HEK293 (cell line): ENCODE measurements at regions not wholly inside any gene's neighbourhood (a gene's known extent, or its start where the extent isn't known, plus 50 kb on each side); places are given as distances from the start of the nearest gene placed in this dataset.
A peak's percentile ranks its signal among the peaks of the same experiment; 100 is the strongest.

ENCODE experiments used
- CTCF ChIA-PET: fragments of 350-600 bp; formaldehyde crosslinking; extraction: SDS; loops from one replicate; lab custom pipeline; 2021; ENCODE audit warnings: antibody characterized with exemption; lab: Yijun Ruan, JAX
- POLR2A ChIA-PET: fragments of 300-600 bp; formaldehyde crosslinking; extraction: SDS; loops from one replicate; lab custom pipeline; 2020; ENCODE audit warnings: antibody characterized with exemption, inconsistent platforms; lab: Yijun Ruan, JAX
- H3K27ac ChIP-seq: fragments of 200-500 bp; sonication (Bioruptor generic); 2 replicates; pipeline ENCODE4 v1.5.1; 2014; ENCODE audit warnings: low read depth, low read length, control low read depth, inconsistent platforms; ENCODE audit errors: extremely low read depth
- H3K36me3 ChIP-seq, 2 experiments: fragments of 200-500 bp in 1 of 2; sonication (Bioruptor generic) in 1 of 2; 1 replicate in 1 of 2; 2 replicates in 1 of 2; pipeline ENCODE4 v1.5.1; 2014 to 2017; ENCODE audit warnings: inconsistent platforms in 2 of 2, low read length in 2 of 2; ENCODE audit not compliant: control insufficient read depth in 2 of 2, insufficient read depth in 1 of 2
- H3K4me1 ChIP-seq: fragments of 200-500 bp; sonication (Bioruptor generic); 2 replicates; pipeline ENCODE4 v1.5.1; 2014; ENCODE audit warnings: mild to moderate bottlenecking, low read length, inconsistent platforms; ENCODE audit not compliant: control insufficient read depth, insufficient read depth
- H3K4me3 ChIP-seq: 2 replicates; pipeline ENCODE4 v1.5.1; 2011; ENCODE audit warnings: low read depth, mild to moderate bottlenecking, control low read depth, low read length, moderate library complexity
- H3K9me3 ChIP-seq: fragments of 200-500 bp; sonication (Bioruptor generic); 2 replicates; pipeline ENCODE4 v1.5.1; 2014; ENCODE audit warnings: low read depth, low read length, inconsistent platforms; ENCODE audit not compliant: control insufficient read depth, insufficient read depth
- HOXC10 ChIP-seq: sonication (generic); formaldehyde crosslinking; IDR thresholded peaks from 2 replicates; pipeline ENCODE4 v1.8.1; 2023; ENCODE audit warnings: mild to moderate bottlenecking, missing genetic modification reagents
- PRDM1 ChIP-seq: fragments of 450-650 bp; formaldehyde crosslinking; IDR thresholded peaks from 2 replicates; pipeline ENCODE4; 2016; ENCODE audit warnings: missing biosample characterization, missing genetic modification characterization
- SCRT2 ChIP-seq: fragments of 450-650 bp; formaldehyde crosslinking; IDR thresholded peaks from 2 replicates; pipeline ENCODE4 v1.5.1; 2016; ENCODE audit warnings: missing biosample characterization, missing genetic modification characterization
- ZBTB8A ChIP-seq: fragments of 450-650 bp; formaldehyde crosslinking; IDR thresholded peaks from 2 replicates; pipeline ENCODE4 v1.5.1; 2016; ENCODE audit warnings: missing biosample characterization, missing genetic modification characterization
- ZNF138 ChIP-seq: fragments of 450-650 bp; formaldehyde crosslinking; IDR thresholded peaks from 2 replicates; pipeline ENCODE4 v1.5.1; 2016; ENCODE audit warnings: missing biosample characterization, missing genetic modification characterization, borderline replicate concordance
- ZNF140 ChIP-seq: fragments of 450-650 bp; formaldehyde crosslinking; IDR thresholded peaks from 2 replicates; pipeline ENCODE4 v1.5.1; 2016; ENCODE audit warnings: missing biosample characterization, missing genetic modification characterization
- ZNF211 ChIP-seq: fragments of 450-650 bp; formaldehyde crosslinking; IDR thresholded peaks from 2 replicates; pipeline ENCODE4 v1.5.1; 2016; ENCODE audit warnings: low read depth, missing biosample characterization, missing genetic modification characterization
- ZNF214 ChIP-seq: fragments of 450-650 bp; formaldehyde crosslinking; IDR thresholded peaks from 2 replicates; pipeline ENCODE4 v1.5.1; 2017; ENCODE audit warnings: missing biosample characterization, mild to moderate bottlenecking, missing genetic modification characterization, borderline replicate concordance
- ZNF24 ChIP-seq: fragments of 450-650 bp; formaldehyde crosslinking; IDR thresholded peaks from 2 replicates; pipeline ENCODE4 v1.5.1; 2016; ENCODE audit warnings: missing biosample characterization, missing genetic modification characterization
- ZNF274 ChIP-seq, 2 experiments: fragments of 200-500 bp in 1 of 2; fragments of 450-650 bp in 1 of 2; sonication (Bioruptor generic) in 1 of 2; formaldehyde crosslinking in 1 of 2; IDR thresholded peaks; 2 replicates each; pipeline versions ENCODE4 v1.5.1 to v1.6.1; 2014 to 2016; ENCODE audit warnings: borderline replicate concordance in 1 of 2, inconsistent platforms in 1 of 2, low read length in 1 of 2, missing biosample characterization in 1 of 2, missing genetic modification characterization in 1 of 2
- ZNF302 ChIP-seq: fragments of 450-650 bp; formaldehyde crosslinking; IDR thresholded peaks from 2 replicates; pipeline ENCODE4 v1.5.1; 2016; ENCODE audit warnings: missing biosample characterization, missing genetic modification characterization, low read depth
- ZNF391 ChIP-seq: fragments of 450-650 bp; formaldehyde crosslinking; IDR thresholded peaks from 2 replicates; pipeline ENCODE4 v1.5.1; 2016; ENCODE audit warnings: low read depth, missing biosample characterization, missing genetic modification characterization, borderline replicate concordance
- ZNF623 ChIP-seq: fragments of 450-650 bp; formaldehyde crosslinking; IDR thresholded peaks from 2 replicates; pipeline ENCODE4 v1.5.1; 2016; ENCODE audit warnings: missing biosample characterization, missing genetic modification characterization
- ZNF660 ChIP-seq: fragments of 450-650 bp; IDR thresholded peaks from 2 replicates; pipeline ENCODE4 v1.5.1; 2018; ENCODE audit warnings: missing biosample characterization, mild to moderate bottlenecking, missing genetic modification characterization
- ZNF837 ChIP-seq: fragments of 450-650 bp; formaldehyde crosslinking; IDR thresholded peaks from 2 replicates; pipeline ENCODE4 v1.5.1; 2016; ENCODE audit warnings: missing biosample characterization, missing genetic modification characterization
- ZSCAN16 ChIP-seq: fragments of 450-650 bp; formaldehyde crosslinking; IDR thresholded peaks from 2 replicates; pipeline ENCODE4 v1.5.1; 2016; ENCODE audit warnings: missing biosample characterization, missing genetic modification characterization
- TF ChIP-seq, protein P1 (sequence below): fragments of 450-650 bp; formaldehyde crosslinking; IDR thresholded peaks from 2 replicates; pipeline ENCODE4 v1.5.1; 2016; ENCODE audit warnings: missing biosample characterization, missing genetic modification characterization
- TF ChIP-seq, protein P2 (sequence below): fragments of 450-650 bp; formaldehyde crosslinking; IDR thresholded peaks from 2 replicates; pipeline ENCODE4 v1.5.1; 2016; ENCODE audit warnings: missing biosample characterization, missing genetic modification characterization
- TF ChIP-seq, protein P3 (sequence below): fragments of 450-650 bp; formaldehyde crosslinking; IDR thresholded peaks from 2 replicates; pipeline ENCODE4 v1.5.1; 2016; ENCODE audit warnings: missing biosample characterization, missing genetic modification characterization, low read depth
- TF ChIP-seq, protein P4 (sequence below): fragments of 450-650 bp; formaldehyde crosslinking; IDR thresholded peaks from 2 replicates; pipeline ENCODE4 v1.5.1; 2016; ENCODE audit warnings: missing biosample characterization, missing genetic modification characterization

DNA sequence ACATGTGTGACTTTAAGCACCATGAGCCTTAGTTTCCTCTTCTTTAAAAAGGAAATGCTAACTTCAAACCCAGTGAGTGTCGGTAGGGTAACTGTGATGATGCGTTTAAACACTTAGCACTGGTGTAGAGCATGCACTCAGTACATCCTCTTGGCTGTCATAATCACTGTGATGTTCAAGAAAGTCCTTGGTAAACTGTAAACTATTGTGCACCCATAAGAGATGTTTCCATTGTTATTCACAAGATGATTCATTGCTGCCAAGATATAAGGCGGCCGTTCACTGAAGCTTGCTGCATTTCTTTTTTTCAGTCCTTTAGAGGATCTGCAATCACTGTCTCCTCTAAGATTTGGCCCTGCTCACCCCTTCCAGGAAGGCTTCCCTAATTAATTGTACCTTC lies 61.8 kb upstream of the DAB1 start (continued):
- TF ChIP-seq, protein P1, sequence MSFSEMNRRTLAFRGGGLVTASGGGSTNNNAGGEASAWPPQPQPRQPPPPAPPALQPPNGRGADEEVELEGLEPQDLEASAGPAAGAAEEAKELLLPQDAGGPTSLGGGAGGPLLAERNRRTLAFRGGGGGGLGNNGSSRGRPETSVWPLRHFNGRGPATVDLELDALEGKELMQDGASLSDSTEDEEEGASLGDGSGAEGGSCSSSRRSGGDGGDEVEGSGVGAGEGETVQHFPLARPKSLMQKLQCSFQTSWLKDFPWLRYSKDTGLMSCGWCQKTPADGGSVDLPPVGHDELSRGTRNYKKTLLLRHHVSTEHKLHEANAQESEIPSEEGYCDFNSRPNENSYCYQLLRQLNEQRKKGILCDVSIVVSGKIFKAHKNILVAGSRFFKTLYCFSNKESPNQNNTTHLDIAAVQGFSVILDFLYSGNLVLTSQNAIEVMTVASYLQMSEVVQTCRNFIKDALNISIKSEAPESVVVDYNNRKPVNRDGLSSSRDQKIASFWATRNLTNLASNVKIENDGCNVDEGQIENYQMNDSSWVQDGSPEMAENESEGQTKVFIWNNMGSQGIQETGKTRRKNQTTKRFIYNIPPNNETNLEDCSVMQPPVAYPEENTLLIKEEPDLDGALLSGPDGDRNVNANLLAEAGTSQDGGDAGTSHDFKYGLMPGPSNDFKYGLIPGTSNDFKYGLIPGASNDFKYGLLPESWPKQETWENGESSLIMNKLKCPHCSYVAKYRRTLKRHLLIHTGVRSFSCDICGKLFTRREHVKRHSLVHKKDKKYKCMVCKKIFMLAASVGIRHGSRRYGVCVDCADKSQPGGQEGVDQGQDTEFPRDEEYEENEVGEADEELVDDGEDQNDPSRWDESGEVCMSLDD (tag by site-specific recombination) = no peak
- no peak for TF ChIP-seq ZNF140 (tag by site-specific recombination)

DNA sequence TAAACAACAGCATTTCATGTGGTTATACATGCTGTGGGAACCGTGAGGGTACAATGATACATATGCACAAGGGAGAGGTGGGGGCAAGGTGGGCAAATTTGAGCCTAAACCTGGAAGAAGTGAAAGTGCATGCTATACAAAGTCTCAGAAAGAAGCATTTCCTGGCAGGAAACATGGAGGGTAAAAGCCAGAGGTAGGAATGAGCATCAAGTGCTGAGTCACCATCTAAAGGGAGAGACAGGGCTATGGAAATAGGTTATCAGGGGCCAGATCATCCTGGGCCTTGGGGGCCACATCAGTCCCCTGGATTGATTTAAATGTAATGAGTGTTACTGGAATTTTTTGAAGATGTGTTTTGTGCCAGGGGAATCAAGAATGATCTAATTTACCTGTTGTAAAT lies 60.1 kb upstream of the DAB1 start:
- ChIA-PET POLR2A (no interaction called here), CTCF (no interaction called here)
- no peak overlapping the region for H3K4me3 ChIP-seq
- no peak overlapping the region for H3K27ac ChIP-seq
- no peaks in the 10 kb centered on the region for H3K9me3 ChIP-seq
- H3K36me3 ChIP-seq = no peaks in the 10 kb centered on the region
- H3K4me1 ChIP-seq = peaks cover under 1% of the 10 kb centered on the region; the same call in 1 of the 2 replicates
- TF ChIP-seq ZNF211 (tag by site-specific recombination) (no peak), SCRT2 (tag by site-specific recombination) (0 out of 2 replicates have a peak, but pooled peaks have one; percentile 12)

DNA sequence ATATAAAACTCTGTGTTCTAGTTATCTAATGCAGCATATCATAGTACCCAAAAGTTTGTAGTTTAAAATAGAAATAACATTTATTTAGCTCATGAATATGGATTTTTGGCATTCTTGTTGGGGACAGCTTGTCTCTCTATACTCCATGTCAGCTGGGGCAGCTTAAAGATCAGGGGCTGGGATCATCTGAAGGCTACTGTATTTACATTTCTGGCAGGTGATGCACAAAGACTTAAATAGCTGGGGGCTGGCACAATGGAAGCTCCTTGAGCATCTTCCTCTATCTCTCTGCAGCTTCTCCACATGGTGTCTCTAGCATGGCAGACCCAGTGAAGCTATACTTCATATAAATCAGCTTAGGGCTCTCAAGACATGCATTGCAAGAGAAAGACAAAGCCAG lies 55.6 kb upstream of the DAB1 start:
- TF ChIP-seq ZNF138 (no peak), ZNF391 (tag by site-specific recombination) (no peak), ZNF660 (tag by site-specific recombination) (no peak), HOXC10 (CRISPR knock-in tag) (no peak), ZBTB8A (tag by site-specific recombination) (no peak), PRDM1 (tag by site-specific recombination) (no peak), ZSCAN16 (tag by site-specific recombination) (no peak), ZNF24 (tag by site-specific recombination) (no peak)
- TF ChIP-seq, protein P2, sequence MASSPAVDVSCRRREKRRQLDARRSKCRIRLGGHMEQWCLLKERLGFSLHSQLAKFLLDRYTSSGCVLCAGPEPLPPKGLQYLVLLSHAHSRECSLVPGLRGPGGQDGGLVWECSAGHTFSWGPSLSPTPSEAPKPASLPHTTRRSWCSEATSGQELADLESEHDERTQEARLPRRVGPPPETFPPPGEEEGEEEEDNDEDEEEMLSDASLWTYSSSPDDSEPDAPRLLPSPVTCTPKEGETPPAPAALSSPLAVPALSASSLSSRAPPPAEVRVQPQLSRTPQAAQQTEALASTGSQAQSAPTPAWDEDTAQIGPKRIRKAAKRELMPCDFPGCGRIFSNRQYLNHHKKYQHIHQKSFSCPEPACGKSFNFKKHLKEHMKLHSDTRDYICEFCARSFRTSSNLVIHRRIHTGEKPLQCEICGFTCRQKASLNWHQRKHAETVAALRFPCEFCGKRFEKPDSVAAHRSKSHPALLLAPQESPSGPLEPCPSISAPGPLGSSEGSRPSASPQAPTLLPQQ (tag by site-specific recombination) = no peak
- ChIA-PET POLR2A (interaction anchor here (1.4 kb wide), 1 partner anchor 10 kb away, joined by 7 read pairs; no protein-coding TSS in a partner anchor), CTCF (interaction anchor here (0.7 kb wide), 1 partner anchor 29 kb away, joined by 3 read pairs; no protein-coding TSS in a partner anchor)
- Histone ChIP-seq H3K4me1 (no peaks in the 10 kb centered on the region), H3K27ac (no peak overlapping the region), H3K4me3 (no peak overlapping the region), H3K36me3 (no peaks in the 10 kb centered on the region), H3K9me3 (no peaks in the 10 kb centered on the region)

DNA sequence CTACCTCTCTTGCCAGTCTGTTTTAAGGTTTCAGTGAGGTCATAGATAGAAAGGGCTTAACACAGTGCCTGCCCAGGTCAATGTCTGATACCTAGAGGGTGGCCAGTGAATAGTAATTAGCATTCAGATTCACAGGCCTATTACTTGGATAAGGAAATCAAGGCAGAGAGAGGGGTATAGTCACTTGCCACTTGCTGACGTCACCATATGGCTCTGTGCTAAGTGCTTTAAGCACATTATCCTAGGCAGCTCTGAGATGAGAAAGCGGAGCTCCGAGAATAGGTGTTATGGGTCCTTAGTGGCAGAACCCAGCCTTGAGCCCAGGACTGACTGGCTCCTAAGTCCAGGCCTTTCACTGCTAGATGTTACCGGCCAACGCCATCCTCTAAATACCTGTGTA lies 51.5 kb upstream of the DAB1 start:
- Histone ChIP-seq H3K36me3 (no peaks in the 10 kb centered on the region), H3K9me3 (no peaks in the 10 kb centered on the region), H3K4me3 (no peak overlapping the region), H3K27ac (no peak overlapping the region), H3K4me1 (no peaks in the 10 kb centered on the region)
- ChIA-PET POLR2A (no interaction called here), CTCF (interaction anchor here (0.6 kb wide), 1 partner anchor 524 kb away, joined by 4 read pairs; no protein-coding TSS in a partner anchor)
- TF ChIP-seq, protein P3, sequence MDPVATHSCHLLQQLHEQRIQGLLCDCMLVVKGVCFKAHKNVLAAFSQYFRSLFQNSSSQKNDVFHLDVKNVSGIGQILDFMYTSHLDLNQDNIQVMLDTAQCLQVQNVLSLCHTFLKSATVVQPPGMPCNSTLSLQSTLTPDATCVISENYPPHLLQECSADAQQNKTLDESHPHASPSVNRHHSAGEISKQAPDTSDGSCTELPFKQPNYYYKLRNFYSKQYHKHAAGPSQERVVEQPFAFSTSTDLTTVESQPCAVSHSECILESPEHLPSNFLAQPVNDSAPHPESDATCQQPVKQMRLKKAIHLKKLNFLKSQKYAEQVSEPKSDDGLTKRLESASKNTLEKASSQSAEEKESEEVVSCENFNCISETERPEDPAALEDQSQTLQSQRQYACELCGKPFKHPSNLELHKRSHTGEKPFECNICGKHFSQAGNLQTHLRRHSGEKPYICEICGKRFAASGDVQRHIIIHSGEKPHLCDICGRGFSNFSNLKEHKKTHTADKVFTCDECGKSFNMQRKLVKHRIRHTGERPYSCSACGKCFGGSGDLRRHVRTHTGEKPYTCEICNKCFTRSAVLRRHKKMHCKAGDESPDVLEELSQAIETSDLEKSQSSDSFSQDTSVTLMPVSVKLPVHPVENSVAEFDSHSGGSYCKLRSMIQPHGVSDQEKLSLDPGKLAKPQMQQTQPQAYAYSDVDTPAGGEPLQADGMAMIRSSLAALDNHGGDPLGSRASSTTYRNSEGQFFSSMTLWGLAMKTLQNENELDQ (tag by site-specific recombination) = no peak
- TF ChIP-seq ZNF623 (tag by site-specific recombination) (no peak), ZNF214 (tag by site-specific recombination) (no peak), ZNF837 (tag by site-specific recombination) (no peak), ZNF302 (no peak), ZNF274 (IDR thresholded peaks at IDR 0.05; ENCODE audit: low read length) (no peak), ZNF274 (tag by site-specific recombination; IDR thresholded peaks at IDR 0.05; ENCODE audit: borderline replicate concordance) (no peak)
- TF ChIP-seq, protein P4, sequence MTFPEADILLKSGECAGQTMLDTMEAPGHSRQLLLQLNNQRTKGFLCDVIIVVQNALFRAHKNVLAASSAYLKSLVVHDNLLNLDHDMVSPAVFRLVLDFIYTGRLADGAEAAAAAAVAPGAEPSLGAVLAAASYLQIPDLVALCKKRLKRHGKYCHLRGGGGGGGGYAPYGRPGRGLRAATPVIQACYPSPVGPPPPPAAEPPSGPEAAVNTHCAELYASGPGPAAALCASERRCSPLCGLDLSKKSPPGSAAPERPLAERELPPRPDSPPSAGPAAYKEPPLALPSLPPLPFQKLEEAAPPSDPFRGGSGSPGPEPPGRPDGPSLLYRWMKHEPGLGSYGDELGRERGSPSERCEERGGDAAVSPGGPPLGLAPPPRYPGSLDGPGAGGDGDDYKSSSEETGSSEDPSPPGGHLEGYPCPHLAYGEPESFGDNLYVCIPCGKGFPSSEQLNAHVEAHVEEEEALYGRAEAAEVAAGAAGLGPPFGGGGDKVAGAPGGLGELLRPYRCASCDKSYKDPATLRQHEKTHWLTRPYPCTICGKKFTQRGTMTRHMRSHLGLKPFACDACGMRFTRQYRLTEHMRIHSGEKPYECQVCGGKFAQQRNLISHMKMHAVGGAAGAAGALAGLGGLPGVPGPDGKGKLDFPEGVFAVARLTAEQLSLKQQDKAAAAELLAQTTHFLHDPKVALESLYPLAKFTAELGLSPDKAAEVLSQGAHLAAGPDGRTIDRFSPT = no peak
